Ovary (tissue), 7 donors: ENCODE measurements at regions not wholly inside any gene's neighbourhood (a gene's known extent, or its start where the extent isn't known, plus 50 kb on each side); places are given as distances from the start of the nearest gene placed in this dataset.

Experiments used
- DNase-seq, 5 donors: peaks; one replicate each; pipeline ENCODE4 v3.0.0-alpha.2; 2019 to 2020
- H3K27ac ChIP-seq, 2 donors: fragments of 200-600 bp; one replicate each; pipeline versions ENCODE4 v1.5.1 to v1.8.0; 2019 to 2022
- H3K27me3 ChIP-seq: fragments of 200-600 bp; one replicate; pipeline ENCODE4 v1.8.0; 2022
- H3K36me3 ChIP-seq: fragments of 200-600 bp; sonication (generic); one replicate; pipeline ENCODE4 v1.5.1; 2019
- H3K4me1 ChIP-seq: one replicate; pipeline ENCODE4 v1.8.1; 2013; ENCODE audit warnings: mild to moderate bottlenecking, moderate library complexity; ENCODE audit not compliant: insufficient read depth
- H3K4me3 ChIP-seq: fragments of 200-600 bp; sonication (generic); one replicate; pipeline ENCODE4 v1.5.1; 2017
- H3K9me3 ChIP-seq, 2 donors: fragments of 200-600 bp in 1 of 2; sonication (generic) in 1 of 2; one replicate each; pipeline versions ENCODE4 v1.5.1 to v1.8.1; 2013 to 2019; ENCODE audit warnings: mild to moderate bottlenecking in 1 of 2, moderate library complexity in 1 of 2
- EP300 ChIP-seq: sonication (generic); formaldehyde crosslinking; IDR thresholded peaks from one replicate; pipeline ENCODE4 v1.6.1; 2017; ENCODE audit warnings: antibody characterized with exemption
- POLR2A ChIP-seq: fragments of 450-650 bp; IDR thresholded peaks from one replicate; pipeline ENCODE4 v1.6.1; 2017; ENCODE audit warnings: antibody characterized with exemption, mild to moderate bottlenecking, moderate library complexity
- WGBS, 3 donors: extraction: QIAGEN DNeasy Blood & Tissue Kit in 1 of 3; methylation state at CpG; one replicate each; pipeline versions ENCODE4 v1.1.5 to v1.1.7; 2013 to 2017; 5-methylcytosine and 5-hydroxymethylcytosine counted together
- intact Hi-C, 4 donors: fragments of 100-400 bp; cut with DNase I; formaldehyde crosslinking; loops; one replicate each; pipeline versions ENCODE4 v1.11.0 to v1.15.1; 2022 to 2023
- TF ChIP-seq, protein P1 (sequence below), 3 donors: fragments of 450-650 bp in 2 of 3; fragments of 200-600 bp in 1 of 3; IDR thresholded peaks; one replicate each; pipeline versions ENCODE4 v1.5.1 to v1.8.0; 2016 to 2022; ENCODE audit warnings: antibody characterized with exemption in 3 of 3, mild to moderate bottlenecking in 1 of 3
- donor health status: DM: no; HTN: no; CAD: no; lungs with moderate emphysema.
- donor health status: DM: no; HTN: no; CAD: no.
- donor health status: Bipolar disorder and iron deficiency.
- donor health status: DM: no; HTN: no; CAD: no.
- donor health status: DM: yes; HTN: yes; CAD: no.

DNA sequence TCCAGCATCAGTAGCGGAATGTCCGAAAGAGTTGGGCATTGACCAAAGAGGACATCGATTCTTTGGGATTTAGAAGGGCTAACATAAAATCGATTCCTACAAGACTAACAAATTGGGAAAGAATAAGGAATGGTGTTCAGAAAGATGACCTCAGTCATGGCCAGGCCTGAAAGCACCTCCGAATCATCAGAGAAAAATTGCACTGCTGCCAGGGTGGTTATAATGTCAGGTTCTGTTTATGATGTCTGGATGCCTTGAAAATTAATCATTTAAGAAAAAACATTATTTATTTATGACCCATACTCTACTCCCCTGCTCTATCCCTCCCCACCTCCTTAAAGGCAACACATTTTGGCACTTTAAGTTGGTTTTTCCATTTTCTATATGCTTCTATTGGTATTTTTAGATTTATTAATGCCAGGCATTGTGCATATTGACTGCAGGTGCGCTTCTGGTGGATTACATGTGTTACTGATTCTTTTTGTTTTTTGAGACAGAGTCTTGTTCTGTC lies 104.7 kb downstream of the MYCN start:
- intact Hi-C loops, result no loop called here
- 88 to 92% (median 91%) methylated on average over 6 of the region's 6 CpGs for WGBS, 3 donors

DNA sequence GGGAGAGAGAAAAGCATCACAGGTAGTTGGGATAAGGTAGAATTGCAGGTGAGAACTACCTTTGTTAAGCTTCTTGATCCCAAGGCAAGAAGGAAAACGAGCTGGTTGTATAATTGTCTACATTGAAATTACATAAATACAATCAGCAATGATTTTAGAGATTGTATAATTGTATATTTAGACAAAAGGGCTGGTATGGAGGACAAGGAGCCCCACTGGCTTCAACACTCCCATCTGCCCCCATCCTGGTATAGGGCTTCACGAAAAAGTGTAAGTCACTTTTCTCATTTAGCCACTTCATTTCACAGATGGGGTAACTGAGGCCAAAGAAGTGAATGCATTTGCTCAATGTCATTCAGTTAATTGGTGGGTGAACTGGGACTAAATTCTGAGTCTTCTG lies 103.3 kb downstream of the MYCN start:
- H3K36me3 ChIP-seq, result no peaks in the 10 kb centered on the region
- DNase-seq, result no peak
- H3K4me3 ChIP-seq, result no peak overlapping the region
- H3K27me3 ChIP-seq, result no peaks in the 10 kb centered on the region
- no peaks in the 10 kb centered on the region for H3K9me3 ChIP-seq
- intact Hi-C loops, result no loop called here
- TF ChIP-seq EP300, result no peak
- TF ChIP-seq, protein P1, sequence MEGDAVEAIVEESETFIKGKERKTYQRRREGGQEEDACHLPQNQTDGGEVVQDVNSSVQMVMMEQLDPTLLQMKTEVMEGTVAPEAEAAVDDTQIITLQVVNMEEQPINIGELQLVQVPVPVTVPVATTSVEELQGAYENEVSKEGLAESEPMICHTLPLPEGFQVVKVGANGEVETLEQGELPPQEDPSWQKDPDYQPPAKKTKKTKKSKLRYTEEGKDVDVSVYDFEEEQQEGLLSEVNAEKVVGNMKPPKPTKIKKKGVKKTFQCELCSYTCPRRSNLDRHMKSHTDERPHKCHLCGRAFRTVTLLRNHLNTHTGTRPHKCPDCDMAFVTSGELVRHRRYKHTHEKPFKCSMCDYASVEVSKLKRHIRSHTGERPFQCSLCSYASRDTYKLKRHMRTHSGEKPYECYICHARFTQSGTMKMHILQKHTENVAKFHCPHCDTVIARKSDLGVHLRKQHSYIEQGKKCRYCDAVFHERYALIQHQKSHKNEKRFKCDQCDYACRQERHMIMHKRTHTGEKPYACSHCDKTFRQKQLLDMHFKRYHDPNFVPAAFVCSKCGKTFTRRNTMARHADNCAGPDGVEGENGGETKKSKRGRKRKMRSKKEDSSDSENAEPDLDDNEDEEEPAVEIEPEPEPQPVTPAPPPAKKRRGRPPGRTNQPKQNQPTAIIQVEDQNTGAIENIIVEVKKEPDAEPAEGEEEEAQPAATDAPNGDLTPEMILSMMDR (IDR thresholded peaks at IDR 0.05), result no peak
- no peak for TF ChIP-seq POLR2A
- WGBS, 3 donors, result 82 to 90% (median 87%) methylated on average over 2 of the region's 2 CpGs
- H3K27ac ChIP-seq, result no peak overlapping the region
- H3K4me1 ChIP-seq, result no peaks in the 10 kb centered on the region

More for the DNA sequence above, 104.7 kb downstream of the MYCN start:
- H3K4me3 ChIP-seq, result no peak overlapping the region
- H3K9me3 ChIP-seq, result no peaks in the 10 kb centered on the region
- no peak for DNase-seq
- no peaks in the 10 kb centered on the region for H3K27me3 ChIP-seq
- TF ChIP-seq, protein P1 (IDR thresholded peaks at IDR 0.05), result no peak
- TF ChIP-seq POLR2A (no peak), EP300 (no peak)
- no peak overlapping the region for H3K27ac ChIP-seq
- no peaks in the 10 kb centered on the region for H3K4me1 ChIP-seq
- no peaks in the 10 kb centered on the region for H3K36me3 ChIP-seq

DNA sequence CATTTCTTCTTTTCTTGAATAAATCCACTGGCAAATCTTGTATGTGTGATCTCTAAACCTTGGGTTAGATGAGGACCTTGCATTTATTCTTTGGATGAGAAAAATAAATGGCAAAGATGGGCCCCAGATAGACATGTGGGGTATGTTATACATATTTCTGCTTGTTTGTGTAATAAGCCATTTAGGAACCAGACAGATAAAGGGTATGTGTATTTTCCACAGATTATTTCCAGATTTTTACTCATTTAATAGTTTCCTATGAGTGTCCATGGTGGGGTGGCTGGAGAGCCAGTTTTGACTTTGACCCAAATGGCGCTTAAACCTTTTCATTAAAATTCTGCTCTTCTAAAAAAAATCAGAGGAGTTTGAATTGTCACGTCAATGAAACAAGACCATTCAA lies 102.8 kb downstream of the MYCN start:
- Histone ChIP-seq H3K27ac (no peak overlapping the region), H3K4me1 (no peaks in the 10 kb centered on the region), H3K4me3 (no peak overlapping the region), H3K27me3 (no peaks in the 10 kb centered on the region), H3K9me3 (no peaks in the 10 kb centered on the region), H3K36me3 (no peaks in the 10 kb centered on the region)
- DNase-seq, result no peak
- TF ChIP-seq, protein P1 (IDR thresholded peaks at IDR 0.05), result no peak
- TF ChIP-seq EP300 (no peak), POLR2A (no peak)
- intact Hi-C loops, result no loop called here
- 90 to 96% (median 94%) methylated on average over 2 of the region's 2 CpGs for WGBS, 3 donors

DNA sequence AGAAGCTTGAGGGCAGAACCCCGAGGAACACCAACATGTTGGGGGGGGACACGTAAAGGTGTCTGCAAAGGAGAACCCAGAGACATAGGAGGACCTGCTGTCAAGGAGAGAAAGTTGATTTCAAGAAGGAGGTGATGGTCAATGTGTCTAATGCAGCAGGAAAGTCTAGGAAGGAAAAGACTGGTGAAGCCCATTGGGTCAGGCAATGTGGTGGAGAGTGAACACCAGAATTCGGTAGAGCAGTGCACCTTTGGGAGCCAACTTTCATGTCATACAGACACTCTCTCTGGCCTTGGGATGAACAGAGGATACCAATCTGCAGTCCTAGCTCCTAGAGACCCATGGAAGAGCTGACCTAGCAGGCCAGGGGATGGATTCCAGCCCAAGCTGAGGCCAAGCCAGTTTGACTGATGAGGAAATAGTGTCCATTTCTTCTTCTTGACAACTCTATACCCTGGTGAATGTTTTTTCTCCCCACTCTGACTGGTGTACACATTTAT lies 101.9 kb downstream of the MYCN start:
- WGBS, 3 donors, result 88 to 93% (median 93%) methylated on average over 3 of the region's 3 CpGs
- no peak for DNase-seq
- no peak for TF ChIP-seq EP300
- TF ChIP-seq, protein P1 (IDR thresholded peaks at IDR 0.05), result no peak
- TF ChIP-seq POLR2A, result no peak
- Histone ChIP-seq H3K4me1 (no peaks in the 10 kb centered on the region), H3K27me3 (no peaks in the 10 kb centered on the region), H3K4me3 (no peak overlapping the region), H3K36me3 (no peaks in the 10 kb centered on the region), H3K27ac (no peak overlapping the region), H3K9me3 (no peaks in the 10 kb centered on the region)
- intact Hi-C loops, result no loop called here
